A673 (cell line): ENCODE measurements at regions not wholly inside any gene's neighbourhood (a gene's known extent, or its start where the extent isn't known, plus 50 kb on each side); places are given as distances from the start of the nearest gene placed in this dataset.

Source experiments
- BruUV-seq: library from RNA; stranded (reverse); fragments of 400-500 nt; replicated peaks from 2 replicates; lab custom pipeline; 2021; lab: Mats Ljungman, UMichigan
- CTCF ChIA-PET: fragments of 300-600 bp; sonication (Branson Sonifier 250); formaldehyde crosslinking; loops from one replicate; lab custom pipeline; 2022; ENCODE audit warnings: antibody characterized with exemption; lab: Charles Lee
- POLR2A ChIA-PET: fragments of 300-600 bp; sonication (Branson Sonifier 250); formaldehyde crosslinking; loops from one replicate; lab custom pipeline; 2022; ENCODE audit warnings: antibody characterized with exemption; ENCODE audit not compliant: low non-redundant PET; lab: Charles Lee
- DNase-seq: peaks from one replicate; pipeline ENCODE4 v3.0.0-alpha.2; 2015; ENCODE audit warnings: low spot score
- H3K27ac ChIP-seq: fragments of 200-600 bp; sonication (generic); 2 replicates; pipeline ENCODE4 v1.5.1; 2016; ENCODE audit warnings: mixed run types, low read depth, mild to moderate bottlenecking, mixed read lengths, antibody characterized with exemption, low read length; ENCODE audit not compliant: poor library complexity, severe bottlenecking
- H3K27me3 ChIP-seq: fragments of 200-600 bp; sonication (generic); replicated peaks from 2 replicates; pipeline ENCODE4 v1.6.1; 2017; ENCODE audit warnings: mixed run types, low read depth, mild to moderate bottlenecking, mixed read lengths, antibody characterized with exemption, low read length; ENCODE audit not compliant: insufficient read depth, poor library complexity
- H3K36me3 ChIP-seq: fragments of 200-600 bp; sonication (generic); 2 replicates; pipeline ENCODE4 v1.6.1; 2016; ENCODE audit warnings: mixed run types, mild to moderate bottlenecking, mixed read lengths, antibody characterized with exemption, low read length; ENCODE audit not compliant: insufficient read depth, poor library complexity, severe bottlenecking
- H3K4me1 ChIP-seq: fragments of 200-600 bp; sonication (generic); 2 replicates; pipeline ENCODE4 v1.6.1; 2017; ENCODE audit warnings: mixed run types, mild to moderate bottlenecking, mixed read lengths, antibody characterized with exemption, low read length; ENCODE audit not compliant: insufficient read depth, poor library complexity, severe bottlenecking
- H3K4me3 ChIP-seq: fragments of 200-600 bp; sonication (generic); 2 replicates; pipeline ENCODE4 v1.5.1; 2016; ENCODE audit warnings: low read depth, mixed run types, mild to moderate bottlenecking, mixed read lengths, low read length; ENCODE audit not compliant: poor library complexity, severe bottlenecking
- H3K9me3 ChIP-seq: fragments of 200-600 bp; sonication (generic); 2 replicates; pipeline ENCODE4 v1.6.1; 2016; ENCODE audit warnings: mixed run types, low read depth, mild to moderate bottlenecking, mixed read lengths, antibody characterized with exemption, low read length; ENCODE audit not compliant: poor library complexity, severe bottlenecking
- EZH2 ChIP-seq: fragments of 200-600 bp; sonication (generic); IDR thresholded peaks from 2 replicates; pipeline ENCODE4 v1.6.1; 2017; ENCODE audit warnings: borderline replicate concordance, low read depth, mild to moderate bottlenecking, mixed read lengths, antibody characterized with exemption, low read length; ENCODE audit not compliant: poor library complexity, severe bottlenecking
- intact Hi-C: fragments of 100-400 bp; cut with micrococcal nuclease; formaldehyde crosslinking; loops from one replicate; pipeline ENCODE4 v1.10.0; 2022; ENCODE audit not compliant: unreplicated experiment
- TF ChIP-seq, protein P1 (sequence below): fragments of 300-800, 200-600 bp; sonication (generic); conservative IDR thresholded peaks from 2 replicates; pipeline ENCODE4 v1.5.1; 2017; ENCODE audit warnings: low read depth, mild to moderate bottlenecking, antibody characterized with exemption, low read length, moderate library complexity, mixed read lengths

DNA sequence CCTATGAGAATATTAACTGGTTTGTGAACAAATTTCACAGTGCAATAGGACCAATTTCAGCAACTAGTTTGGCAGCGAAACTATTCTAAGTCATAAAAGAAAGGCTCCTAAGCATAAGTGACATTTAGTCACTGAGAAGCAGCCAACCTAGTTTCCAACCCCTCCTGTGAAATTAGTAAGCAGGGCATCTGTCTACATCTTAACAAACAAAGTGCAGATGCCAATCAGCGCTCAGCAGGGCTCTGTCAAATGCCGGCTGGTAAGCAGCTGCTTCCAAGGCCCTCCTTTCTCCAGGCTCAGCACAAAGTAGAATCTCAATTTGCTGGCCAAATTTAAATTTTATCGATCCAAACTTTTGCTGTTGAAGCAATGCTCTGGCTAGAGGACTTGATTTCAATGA lies 124.7 kb downstream of the ICOS start:
- Histone ChIP-seq H3K36me3 (no peaks in the 10 kb centered on the region), H3K27me3 (no peaks in the 10 kb centered on the region), H3K4me1 (no peaks in the 10 kb centered on the region), H3K4me3 (no peak overlapping the region), H3K9me3 (no peaks in the 10 kb centered on the region), H3K27ac (no peak overlapping the region)
- ChIA-PET POLR2A (no interaction called here), CTCF (no interaction called here)
- intact Hi-C loops, result no loop called here
- BruUV-seq, result no TSS peak
- TF ChIP-seq, protein P1, sequence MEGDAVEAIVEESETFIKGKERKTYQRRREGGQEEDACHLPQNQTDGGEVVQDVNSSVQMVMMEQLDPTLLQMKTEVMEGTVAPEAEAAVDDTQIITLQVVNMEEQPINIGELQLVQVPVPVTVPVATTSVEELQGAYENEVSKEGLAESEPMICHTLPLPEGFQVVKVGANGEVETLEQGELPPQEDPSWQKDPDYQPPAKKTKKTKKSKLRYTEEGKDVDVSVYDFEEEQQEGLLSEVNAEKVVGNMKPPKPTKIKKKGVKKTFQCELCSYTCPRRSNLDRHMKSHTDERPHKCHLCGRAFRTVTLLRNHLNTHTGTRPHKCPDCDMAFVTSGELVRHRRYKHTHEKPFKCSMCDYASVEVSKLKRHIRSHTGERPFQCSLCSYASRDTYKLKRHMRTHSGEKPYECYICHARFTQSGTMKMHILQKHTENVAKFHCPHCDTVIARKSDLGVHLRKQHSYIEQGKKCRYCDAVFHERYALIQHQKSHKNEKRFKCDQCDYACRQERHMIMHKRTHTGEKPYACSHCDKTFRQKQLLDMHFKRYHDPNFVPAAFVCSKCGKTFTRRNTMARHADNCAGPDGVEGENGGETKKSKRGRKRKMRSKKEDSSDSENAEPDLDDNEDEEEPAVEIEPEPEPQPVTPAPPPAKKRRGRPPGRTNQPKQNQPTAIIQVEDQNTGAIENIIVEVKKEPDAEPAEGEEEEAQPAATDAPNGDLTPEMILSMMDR, result no peak
- no peak for TF ChIP-seq EZH2
- DNase-seq, result peak; percentile 10

DNA sequence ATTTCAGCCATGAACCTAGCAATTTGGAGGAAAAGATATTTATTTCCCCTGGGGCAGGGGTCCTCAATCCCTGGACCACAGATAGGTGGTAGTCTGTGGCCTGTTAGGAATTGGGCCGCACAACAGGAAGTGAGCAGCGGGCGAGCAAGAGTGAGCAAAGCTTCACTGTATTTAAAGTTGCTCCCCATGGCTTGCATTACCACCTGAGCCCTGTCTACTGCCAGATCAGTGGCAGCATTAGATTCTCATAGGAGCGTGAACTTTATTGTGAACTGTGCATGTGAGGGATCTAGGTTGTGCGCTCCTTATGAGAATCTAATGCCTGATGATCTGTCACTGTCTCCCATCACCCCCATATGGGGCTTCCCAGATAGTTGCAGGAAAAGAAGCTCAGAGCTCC lies 127.6 kb downstream of the ICOS start:
- H3K27me3 ChIP-seq, result no peaks in the 10 kb centered on the region
- TF ChIP-seq, protein P1, result no peak
- no peak for TF ChIP-seq EZH2
- POLR2A ChIA-PET, result no interaction called here
- no peaks in the 10 kb centered on the region for H3K9me3 ChIP-seq
- no peak for DNase-seq
- intact Hi-C loops, result no loop called here
- H3K4me1 ChIP-seq, result no peaks in the 10 kb centered on the region
- no peak overlapping the region for H3K27ac ChIP-seq
- H3K4me3 ChIP-seq, result no peak overlapping the region
- CTCF ChIA-PET, result no interaction called here
- H3K36me3 ChIP-seq, result no peaks in the 10 kb centered on the region
- no TSS peak for BruUV-seq

DNA sequence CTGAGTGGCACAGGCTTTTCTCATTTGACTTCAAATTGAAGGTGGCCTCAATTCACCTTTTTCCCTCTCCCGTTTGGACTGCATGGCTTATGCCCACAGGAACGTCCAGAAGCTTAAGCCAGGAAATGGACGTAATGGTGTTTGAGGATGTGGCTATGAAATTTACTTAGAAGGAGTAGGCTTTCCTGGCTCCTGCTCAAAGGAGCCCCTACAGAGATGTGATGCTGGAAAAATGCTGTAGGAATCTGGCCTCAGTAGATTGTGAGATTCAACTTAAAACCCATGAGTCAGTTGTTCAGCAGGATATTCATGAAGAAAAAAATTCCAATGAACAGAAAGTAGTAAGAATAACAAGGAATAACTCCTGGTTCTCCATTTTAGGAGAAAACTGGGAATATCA lies 129.0 kb downstream of the ICOS start:
- CTCF ChIA-PET, result no interaction called here
- intact Hi-C loops, result no loop called here
- H3K4me3 ChIP-seq, result no peak overlapping the region
- peaks cover 3% of the 10 kb centered on the region for H3K4me1 ChIP-seq
- TF ChIP-seq EZH2, result no peak
- TF ChIP-seq, protein P1, result no peak
- no peak overlapping the region for H3K27ac ChIP-seq
- POLR2A ChIA-PET, result no interaction called here
- H3K36me3 ChIP-seq, result no peaks in the 10 kb centered on the region
- no TSS peak for BruUV-seq
- DNase-seq, result no peak
- H3K9me3 ChIP-seq, result no peaks in the 10 kb centered on the region
- H3K27me3 ChIP-seq, result no peaks in the 10 kb centered on the region
